Fibroblast of lung (primary cell): ENCODE measurements at regions not wholly inside any gene's neighbourhood (a gene's known extent, or its start where the extent isn't known, plus 50 kb on each side); places are given as distances from the start of the nearest gene placed in this dataset.
A peak's percentile ranks its signal among the peaks of the same experiment; 100 is the strongest.

Source experiments
- DNase-seq, 2 donors: peaks; one replicate each; pipeline versions ENCODE4 v3.0.0 to v3.0.0-alpha.2; 2010; ENCODE audit warnings: low read depth in 2 of 2
- H2AFZ ChIP-seq: 2 replicates; pipeline ENCODE4 v1.5.1; 2012; ENCODE audit warnings: low read length, control low read depth, inconsistent platforms
- H3K27ac ChIP-seq: 2 replicates; pipeline ENCODE4 v1.5.1; 2011; ENCODE audit warnings: low read length, control low read depth; ENCODE audit not compliant: insufficient read depth
- H3K27me3 ChIP-seq: 2 replicates; pipeline ENCODE4 v1.5.1; 2011; ENCODE audit warnings: mild to moderate bottlenecking, low read length; ENCODE audit not compliant: control insufficient read depth, insufficient read depth
- H3K36me3 ChIP-seq: 2 replicates; pipeline ENCODE4 v1.5.1; 2011; ENCODE audit warnings: low read length; ENCODE audit not compliant: control insufficient read depth, insufficient read depth
- H3K4me1 ChIP-seq: 2 replicates; pipeline ENCODE4 v1.5.1; 2011; ENCODE audit warnings: low read length; ENCODE audit not compliant: control insufficient read depth, insufficient read depth; ENCODE audit errors: extremely low read depth
- H3K4me2 ChIP-seq: 2 replicates; pipeline ENCODE4 v1.5.1; 2011; ENCODE audit warnings: low read length, control low read depth; ENCODE audit not compliant: insufficient read depth; ENCODE audit errors: extremely low read depth
- H3K4me3 ChIP-seq, 4 experiments: fragments of 200-600 bp in 1 of 4; sonication (generic) in 1 of 4; replicated peaks in 1 of 4; 2 replicates each; pipeline ENCODE4 v1.5.1; 2011 to 2016; ENCODE audit warnings: low read length in 4 of 4, low read depth in 3 of 4, mild to moderate bottlenecking in 3 of 4, control low read depth in 2 of 4, inconsistent platforms in 1 of 4, mixed read lengths in 1 of 4; ENCODE audit not compliant: insufficient read depth in 1 of 4; ENCODE audit errors: control extremely low read depth in 1 of 4
- H3K79me2 ChIP-seq: 2 replicates; pipeline ENCODE4 v1.5.1; 2012; ENCODE audit warnings: mild to moderate bottlenecking, low read length, inconsistent platforms; ENCODE audit not compliant: control insufficient read depth, insufficient read depth
- H3K9ac ChIP-seq: 2 replicates; pipeline ENCODE4 v1.5.1; 2011; ENCODE audit warnings: mild to moderate bottlenecking, low read length, control low read depth; ENCODE audit not compliant: insufficient read depth
- H3K9me3 ChIP-seq: 2 replicates; pipeline ENCODE4 v1.5.1; 2012; ENCODE audit warnings: low read depth, low read length; ENCODE audit not compliant: control insufficient read depth, insufficient read depth
- H4K20me1 ChIP-seq: 2 replicates; pipeline ENCODE4 v1.5.1; 2011; ENCODE audit warnings: low read length; ENCODE audit not compliant: control insufficient read depth, insufficient read depth; ENCODE audit errors: extremely low read depth
- EZH2 ChIP-seq: IDR thresholded peaks from 2 replicates; pipeline ENCODE4 v1.5.1; 2012; ENCODE audit warnings: low read length, control low read depth, mild to moderate bottlenecking; ENCODE audit errors: missing control alignments
- TF ChIP-seq, protein P1 (sequence below), 2 donors: IDR thresholded peaks in 1 of 2; conservative IDR thresholded peaks in 1 of 2; 1 replicate in 1 of 2; 2 replicates in 1 of 2; pipeline ENCODE4 v1.5.1; 2011 to 2012; ENCODE audit warnings: low read length in 2 of 2, control low read depth in 1 of 2, inconsistent platforms in 1 of 2, low read depth in 1 of 2, mild to moderate bottlenecking in 1 of 2

GRCh38 chr2:212914392-212914791 is 237.0 kb downstream of the IKZF2 start:
- no peaks in the 10 kb centered on the region for H3K27me3 ChIP-seq
- H3K9me3 ChIP-seq = no peaks in the 10 kb centered on the region
- no peaks in the 10 kb centered on the region for H4K20me1 ChIP-seq
- no peaks in the 10 kb centered on the region for H3K79me2 ChIP-seq
- no peak overlapping the region for H2AFZ ChIP-seq
- H3K4me2 ChIP-seq = no peak overlapping the region
- H3K4me1 ChIP-seq = peaks cover 3% of the 10 kb centered on the region
- H3K27ac ChIP-seq = no peak overlapping the region
- no peak overlapping the region for H3K9ac ChIP-seq
- no peak for TF ChIP-seq EZH2
- TF ChIP-seq, protein P1, sequence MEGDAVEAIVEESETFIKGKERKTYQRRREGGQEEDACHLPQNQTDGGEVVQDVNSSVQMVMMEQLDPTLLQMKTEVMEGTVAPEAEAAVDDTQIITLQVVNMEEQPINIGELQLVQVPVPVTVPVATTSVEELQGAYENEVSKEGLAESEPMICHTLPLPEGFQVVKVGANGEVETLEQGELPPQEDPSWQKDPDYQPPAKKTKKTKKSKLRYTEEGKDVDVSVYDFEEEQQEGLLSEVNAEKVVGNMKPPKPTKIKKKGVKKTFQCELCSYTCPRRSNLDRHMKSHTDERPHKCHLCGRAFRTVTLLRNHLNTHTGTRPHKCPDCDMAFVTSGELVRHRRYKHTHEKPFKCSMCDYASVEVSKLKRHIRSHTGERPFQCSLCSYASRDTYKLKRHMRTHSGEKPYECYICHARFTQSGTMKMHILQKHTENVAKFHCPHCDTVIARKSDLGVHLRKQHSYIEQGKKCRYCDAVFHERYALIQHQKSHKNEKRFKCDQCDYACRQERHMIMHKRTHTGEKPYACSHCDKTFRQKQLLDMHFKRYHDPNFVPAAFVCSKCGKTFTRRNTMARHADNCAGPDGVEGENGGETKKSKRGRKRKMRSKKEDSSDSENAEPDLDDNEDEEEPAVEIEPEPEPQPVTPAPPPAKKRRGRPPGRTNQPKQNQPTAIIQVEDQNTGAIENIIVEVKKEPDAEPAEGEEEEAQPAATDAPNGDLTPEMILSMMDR (conservative IDR thresholded peaks at IDR 0.05 in 1 of 2, IDR thresholded peaks at IDR 0.05 in 1 of 2; ENCODE audit: low read depth in 1 of 2, low read length in 2 of 2) = no peak
- H3K4me3 ChIP-seq = no peak overlapping the region
- peak in 1 of 2 donors; percentile 28 for DNase-seq
- no peaks in the 10 kb centered on the region for H3K36me3 ChIP-seq

DNA sequence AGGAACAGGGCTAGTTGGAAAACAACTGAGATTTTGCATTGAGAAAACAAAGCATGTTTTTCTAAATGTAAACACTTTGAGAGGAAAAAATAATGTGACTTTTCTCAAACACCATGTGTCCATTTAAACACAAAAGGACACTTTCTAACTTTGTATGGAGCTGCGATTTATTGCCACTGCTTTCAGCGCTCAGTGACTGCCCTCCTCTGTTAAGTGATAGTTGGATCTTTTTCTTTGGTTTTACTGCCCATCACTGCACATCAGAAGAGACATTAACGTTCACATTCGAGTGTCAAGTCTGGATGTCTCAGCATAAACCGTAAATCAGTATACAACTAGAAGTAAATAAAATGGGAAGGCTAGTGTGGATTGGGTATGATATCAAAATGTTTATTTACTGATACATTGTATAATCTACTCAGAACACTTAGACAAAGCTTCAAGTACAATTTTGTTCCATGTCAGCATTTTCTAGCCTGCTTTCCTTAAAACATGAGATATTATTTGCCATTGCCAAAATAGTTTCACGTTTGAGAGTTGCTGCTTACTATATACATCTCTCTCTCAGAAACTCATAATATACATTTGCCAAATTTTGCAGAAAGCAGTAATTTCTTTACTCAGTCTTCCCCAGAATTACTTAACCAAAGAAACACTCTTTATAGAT is 237.6 kb downstream of the IKZF2 start:
- Histone ChIP-seq H4K20me1 (no peaks in the 10 kb centered on the region), H3K4me1 (peaks cover 3% of the 10 kb centered on the region), H3K36me3 (no peaks in the 10 kb centered on the region), H3K27me3 (no peaks in the 10 kb centered on the region), H3K4me3 (no peak overlapping the region), H3K9me3 (no peaks in the 10 kb centered on the region), H2AFZ (peak overlapping the region; percentile 0), H3K4me2 (no peak overlapping the region), H3K27ac (no peak overlapping the region), H3K79me2 (no peaks in the 10 kb centered on the region), H3K9ac (no peak overlapping the region)
- no peak for DNase-seq
- TF ChIP-seq, protein P1 (conservative IDR thresholded peaks at IDR 0.05 in 1 of 2, IDR thresholded peaks at IDR 0.05 in 1 of 2; ENCODE audit: low read depth in 1 of 2, low read length in 2 of 2) = no peak
- no peak for TF ChIP-seq EZH2

DNA sequence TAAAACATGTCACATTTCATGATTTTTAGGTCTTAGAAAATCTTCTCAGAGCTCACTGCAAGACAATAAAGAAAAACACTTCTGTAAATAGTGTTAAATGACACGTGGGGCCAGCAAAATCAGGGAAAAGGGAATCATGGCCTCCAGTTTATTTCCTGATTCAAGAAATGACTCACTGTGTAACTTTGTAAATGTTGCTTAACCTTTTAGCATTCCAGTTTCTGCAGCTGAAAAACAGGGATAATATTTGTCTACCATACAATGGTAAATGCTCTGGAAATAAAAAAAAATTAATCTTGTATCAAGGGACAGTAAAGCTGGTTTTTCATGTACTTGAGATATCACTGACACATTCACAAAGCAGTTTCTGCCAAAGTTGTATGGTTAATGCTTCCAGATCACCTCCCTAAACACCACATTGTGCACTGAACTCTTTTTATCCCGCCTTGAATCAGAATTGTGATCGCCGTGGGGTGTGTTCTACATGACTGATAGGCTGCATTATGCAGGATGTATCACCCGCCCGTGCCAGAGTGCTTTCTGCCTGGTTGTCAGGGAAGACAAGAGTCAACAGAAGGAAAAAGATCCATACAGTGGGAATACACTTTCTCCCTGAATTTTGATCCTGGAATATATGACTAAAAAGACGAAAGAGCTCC is 238.8 kb downstream of the IKZF2 start:
- Histone ChIP-seq H3K36me3 (no peaks in the 10 kb centered on the region), H3K79me2 (no peaks in the 10 kb centered on the region), H3K4me1 (peaks cover 3% of the 10 kb centered on the region), H4K20me1 (no peaks in the 10 kb centered on the region), H3K27ac (no peak overlapping the region), H3K4me2 (peak overlapping the region; percentile 44), H3K9ac (no peak overlapping the region), H3K27me3 (no peaks in the 10 kb centered on the region), H3K4me3 (peak overlapping the region in 1 of 4 experiments; percentile 4), H2AFZ (peak overlapping the region; percentile 64), H3K9me3 (no peaks in the 10 kb centered on the region)
- TF ChIP-seq EZH2 = no peak
- TF ChIP-seq, protein P1 (conservative IDR thresholded peaks at IDR 0.05 in 1 of 2, IDR thresholded peaks at IDR 0.05 in 1 of 2; ENCODE audit: low read depth in 1 of 2, low read length in 2 of 2) = no peak
- DNase-seq = peak; percentile 63 to 82
